HG02852 (cell line): ENCODE measurements at regions not wholly inside any gene's neighbourhood (a gene's known extent, or its start where the extent isn't known, plus 50 kb on each side); places are given as distances from the start of the nearest gene placed in this dataset.

Source experiments
- ATAC-seq: cut with Tn5 transposase; IDR thresholded peaks from one replicate; pipeline ENCODE4 v1.9.1; 2021; ENCODE audit warnings: mild to moderate bottlenecking, moderate library complexity; ENCODE audit not compliant: unreplicated experiment

DNA sequence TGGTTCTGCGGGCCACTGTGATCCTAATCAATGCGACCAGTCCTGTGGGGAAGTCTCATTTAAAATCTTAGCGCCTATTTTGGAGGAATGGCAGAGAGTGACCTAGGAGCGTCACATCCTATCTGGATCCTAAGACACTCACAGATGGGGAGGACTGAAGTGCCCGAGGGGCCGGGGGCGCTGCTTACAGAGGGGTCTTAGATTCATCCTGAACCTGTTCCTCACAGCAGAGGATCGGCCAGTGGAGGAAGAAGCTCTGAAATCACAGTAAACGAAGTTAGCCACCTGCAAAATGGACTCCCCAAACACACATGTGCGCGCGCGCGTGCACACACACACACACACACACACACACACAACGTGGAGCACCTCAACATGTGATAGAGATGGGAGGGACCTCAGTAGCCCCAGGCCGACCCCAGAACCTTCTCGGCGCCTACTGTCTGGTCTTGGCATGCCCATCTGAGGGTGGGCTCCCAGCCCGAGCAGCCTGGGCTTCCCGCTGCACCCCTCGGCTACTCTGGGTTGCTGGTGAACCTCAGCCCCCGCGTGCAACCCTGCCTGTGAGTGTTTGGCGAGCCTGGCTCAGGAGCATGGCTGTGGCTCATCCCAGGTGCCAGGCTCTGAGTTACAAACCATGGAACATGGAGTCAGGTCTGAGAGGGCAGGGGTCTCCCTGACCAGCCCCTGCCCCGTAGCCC, 613.3 kb downstream of the TBC1D22A start:
- ATAC-seq = no peak

DNA sequence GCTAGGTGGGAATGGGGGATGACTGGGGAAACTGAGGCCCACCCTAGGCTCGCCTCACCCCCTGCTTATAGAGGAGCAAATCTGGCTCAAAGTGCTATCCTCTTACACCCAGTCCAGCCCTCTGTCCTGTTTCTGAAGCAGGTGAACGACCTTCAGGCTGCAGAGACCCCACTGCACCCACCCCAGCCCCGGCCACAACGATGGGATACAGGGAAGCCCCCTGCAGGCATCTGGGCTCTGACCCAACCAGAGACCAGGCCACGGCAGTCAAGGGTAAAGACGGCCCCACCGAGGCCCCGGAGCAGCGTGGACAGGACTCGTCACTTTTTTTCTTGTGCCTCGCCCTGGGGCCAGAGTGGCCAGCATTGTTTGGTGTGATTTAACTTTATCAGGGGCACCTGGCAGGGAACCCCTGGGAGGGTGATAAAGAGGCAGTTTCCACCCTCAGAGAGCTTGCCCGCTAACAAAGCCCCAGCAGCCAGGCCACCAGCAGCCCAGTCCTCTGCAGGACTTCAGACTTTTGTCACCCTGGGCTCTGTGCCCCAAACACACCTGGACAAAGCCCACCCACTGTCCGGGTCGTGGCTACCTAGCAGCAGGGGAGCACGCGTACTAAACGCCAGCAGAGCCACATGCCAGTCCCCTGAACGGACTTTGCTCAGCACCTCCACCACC, 612.6 kb downstream of the TBC1D22A start:
- ATAC-seq = no peak

DNA sequence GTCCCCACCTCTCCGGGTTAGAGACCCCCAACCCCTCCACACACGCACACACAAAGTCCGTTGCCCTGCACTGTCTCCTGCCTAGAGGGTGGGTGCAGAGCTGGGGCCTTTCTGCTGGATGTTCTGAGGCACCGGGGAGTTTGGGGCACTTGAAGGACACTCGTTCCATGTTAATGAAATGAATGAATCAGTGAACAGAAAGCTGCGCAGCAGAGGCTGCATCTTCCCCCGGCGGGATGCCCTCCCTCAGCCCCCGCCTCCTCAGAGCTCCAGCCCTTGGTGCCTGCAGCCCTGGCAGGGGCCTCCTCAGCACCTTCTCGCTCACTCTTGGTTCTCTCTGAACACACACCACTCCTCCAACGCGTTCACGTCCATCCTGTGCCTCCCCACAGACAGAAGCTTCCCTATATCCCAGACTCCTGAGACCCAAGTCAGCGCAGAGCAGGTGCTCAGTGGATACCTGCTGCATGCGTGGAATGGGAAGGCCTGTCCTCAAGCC, 611.9 kb downstream of the TBC1D22A start:
- ATAC-seq = no peak

DNA sequence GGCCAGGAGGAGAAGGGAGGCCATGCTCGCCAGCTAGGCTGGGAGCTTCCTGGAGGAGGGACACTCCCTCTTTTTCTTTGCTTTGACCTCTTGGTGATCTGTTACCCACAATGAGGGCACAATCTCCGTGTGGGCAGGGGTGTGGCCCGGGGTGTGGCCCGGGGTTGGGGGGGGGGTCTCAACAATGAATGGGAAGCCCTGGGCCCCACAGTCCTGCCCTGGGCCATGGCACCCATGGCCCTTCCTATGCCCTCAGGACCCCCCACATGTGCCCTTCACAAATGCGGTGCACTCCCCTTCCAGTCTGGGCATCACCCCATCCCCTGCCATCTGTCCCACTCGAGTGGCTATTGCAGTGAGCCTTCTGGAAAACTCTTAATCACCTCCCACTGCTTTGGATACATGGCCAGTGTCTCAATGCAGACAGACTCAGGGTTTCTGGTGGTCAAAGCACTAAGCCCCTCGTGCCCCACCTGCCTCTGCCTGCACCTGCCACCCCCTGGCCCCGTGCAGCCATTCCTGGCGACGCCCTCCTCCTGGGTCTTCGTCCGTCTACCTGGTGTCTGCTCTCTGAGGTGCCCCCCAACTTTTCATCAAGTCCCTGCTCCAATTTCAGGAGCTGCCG, 611.3 kb downstream of the TBC1D22A start:
- ATAC-seq = no peak

DNA sequence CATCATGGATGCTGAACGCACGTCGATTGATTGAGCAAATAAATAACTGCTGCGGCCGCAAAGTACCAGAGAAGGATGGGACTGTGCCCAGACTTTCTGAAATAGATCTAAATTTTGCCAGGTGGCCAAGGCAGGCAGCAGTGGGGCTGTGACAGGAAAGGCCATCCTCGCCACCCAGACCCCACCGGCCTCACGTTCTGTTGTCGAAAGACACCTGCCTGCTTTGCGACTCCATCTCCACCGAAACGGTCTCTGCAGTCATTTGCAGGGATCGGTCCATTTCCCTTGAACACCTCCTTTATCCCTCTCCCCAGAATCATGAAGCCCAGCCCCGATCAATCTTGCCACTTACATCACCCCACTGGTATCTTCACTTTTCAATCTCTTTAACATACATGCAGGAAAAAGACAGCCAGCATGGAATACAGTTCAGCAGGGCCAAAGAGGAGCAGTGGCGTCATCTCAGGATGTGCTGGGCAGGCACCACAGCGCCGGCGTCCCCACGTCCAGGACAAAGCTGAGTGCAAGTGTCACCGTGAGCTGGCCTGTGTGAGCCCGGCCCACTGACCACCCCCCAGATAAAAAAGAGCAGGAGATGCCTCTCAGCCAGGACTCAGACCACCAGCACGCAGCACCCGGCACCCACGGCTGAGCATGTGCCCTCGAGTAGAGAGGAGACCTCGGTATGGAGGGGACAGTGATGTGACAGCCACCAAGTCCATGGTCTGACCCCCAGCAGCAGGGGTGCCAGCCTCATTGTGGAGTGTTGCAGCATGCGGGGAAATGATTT, 610.3 kb downstream of the TBC1D22A start:
- ATAC-seq = no peak

DNA sequence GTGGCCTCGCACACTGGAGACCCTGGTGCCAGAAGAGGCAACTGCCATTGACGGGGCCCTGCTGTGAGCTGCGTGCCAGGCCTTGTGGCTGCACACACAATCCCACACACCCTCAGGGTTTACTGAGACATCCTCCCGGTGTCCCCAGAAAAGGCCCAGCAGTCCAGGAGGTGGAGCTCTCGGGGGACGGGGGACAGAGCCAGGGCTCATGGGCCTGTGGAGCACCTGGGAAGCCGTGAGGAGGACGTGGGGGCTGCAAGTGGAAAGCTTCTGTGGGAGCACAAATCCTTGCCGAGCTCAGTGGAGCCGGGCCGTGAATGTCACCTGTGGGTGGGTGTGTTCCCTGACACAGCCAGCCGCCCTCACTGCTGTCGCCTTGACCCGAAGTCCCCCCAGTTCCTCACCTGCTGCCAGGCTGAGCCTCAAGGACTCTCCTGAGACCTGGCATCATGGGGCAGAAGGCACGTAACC, 609.7 kb downstream of the TBC1D22A start:
- ATAC-seq = no peak

DNA sequence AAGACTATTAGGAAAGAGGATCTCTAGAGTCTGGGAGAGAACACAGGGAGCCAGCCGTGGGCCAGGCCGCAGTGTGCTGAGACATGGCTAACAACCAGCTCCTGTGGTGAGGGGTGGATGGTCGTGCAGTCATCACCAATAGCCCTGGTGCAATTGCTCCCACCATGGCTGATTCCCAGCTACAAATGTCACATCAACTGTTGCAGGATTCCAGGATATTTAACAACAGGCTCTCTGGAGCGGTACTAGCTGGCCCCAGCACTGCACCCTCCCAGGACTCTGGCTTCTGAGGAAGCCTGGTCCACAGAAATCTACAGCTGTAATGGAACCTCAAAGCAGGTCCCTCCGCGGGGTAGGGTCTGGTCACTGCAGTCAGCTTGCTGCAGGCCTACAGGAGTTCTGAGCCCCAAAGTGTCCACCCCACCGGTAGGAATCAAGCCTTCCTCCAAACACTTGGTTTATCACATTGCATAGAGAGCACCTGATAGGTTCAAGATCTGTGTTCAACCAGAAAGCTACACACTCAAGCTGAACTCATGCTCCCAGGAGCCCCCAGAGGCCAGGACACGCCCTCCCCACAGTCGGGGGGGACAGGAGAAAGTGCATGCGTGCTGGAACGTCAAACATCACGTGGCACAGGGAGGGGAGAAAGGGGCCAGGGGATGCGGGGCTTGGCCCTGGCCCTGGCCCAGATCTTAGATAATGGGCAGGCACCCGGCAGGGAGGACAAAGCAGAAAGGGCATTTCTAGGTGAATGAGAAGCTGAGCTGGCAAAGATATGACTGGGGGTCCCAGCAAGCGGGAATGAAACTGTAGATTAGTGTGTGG, 609.0 kb downstream of the TBC1D22A start:
- no peak for ATAC-seq

DNA sequence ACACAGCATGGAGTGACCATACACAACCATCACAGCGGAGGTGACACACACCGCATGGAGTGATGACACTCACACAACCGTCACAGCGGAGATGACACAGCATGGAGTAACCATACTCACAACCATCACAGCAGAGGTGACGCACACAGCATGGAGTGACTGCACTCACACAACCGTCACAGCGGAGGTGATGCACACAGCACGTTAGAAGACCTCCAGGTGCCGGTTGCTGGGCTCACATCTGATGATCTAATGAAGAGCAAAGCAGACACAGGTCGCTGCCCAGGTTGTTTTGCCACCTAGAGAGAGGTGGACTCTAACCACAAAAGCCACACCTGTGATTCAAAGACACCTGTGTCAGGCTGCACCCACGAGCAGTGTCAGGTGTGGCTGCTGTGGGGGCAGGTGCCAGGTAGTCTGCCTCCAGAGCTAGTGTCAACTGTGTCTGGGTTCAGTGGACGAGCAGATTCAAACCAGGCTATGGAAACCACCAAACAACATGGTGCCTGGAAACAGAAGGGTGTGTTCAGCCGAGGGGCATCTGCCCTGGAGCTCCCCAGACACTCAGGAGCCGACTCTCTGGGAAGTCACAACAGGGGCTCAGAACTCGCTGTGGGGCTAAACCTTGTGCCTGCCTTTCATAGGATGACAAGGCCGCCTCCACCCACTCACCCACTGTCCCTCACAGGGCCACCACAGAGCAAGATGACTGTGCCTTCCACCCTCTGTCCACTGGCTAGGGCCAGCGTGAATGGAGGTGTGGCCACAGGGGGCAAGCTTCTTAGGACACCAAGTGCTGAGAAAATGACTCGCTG, 608.2 kb downstream of the TBC1D22A start:
- ATAC-seq = no peak

DNA sequence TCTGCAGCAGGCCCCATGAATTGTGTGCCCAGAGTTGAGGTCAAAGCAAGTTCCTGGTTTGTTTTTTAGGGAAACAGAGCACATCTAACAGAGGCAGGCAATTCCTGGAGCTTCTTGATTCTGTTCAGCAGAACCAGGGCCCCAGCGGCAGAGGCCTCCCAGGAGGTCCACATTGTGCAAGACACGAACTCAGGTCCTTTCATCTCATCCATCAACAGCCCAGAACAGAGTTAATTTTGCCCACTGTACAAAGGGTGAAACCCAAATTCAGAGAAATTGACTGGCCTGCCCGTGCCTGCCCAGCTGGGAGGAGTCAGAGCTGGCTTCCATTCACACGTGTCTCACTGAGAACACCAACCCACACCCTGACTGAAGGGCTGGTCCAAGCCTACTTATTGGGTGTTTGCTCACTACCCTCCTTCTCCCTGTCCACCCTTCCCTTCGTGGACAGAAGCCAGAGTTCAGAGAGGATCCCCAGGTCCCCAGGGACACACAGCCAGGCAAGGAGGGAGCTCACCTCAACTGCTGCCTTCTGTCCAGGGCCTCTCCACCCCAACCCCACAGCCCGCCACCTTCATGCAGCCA, 607.1 kb downstream of the TBC1D22A start:
- ATAC-seq = no peak

DNA sequence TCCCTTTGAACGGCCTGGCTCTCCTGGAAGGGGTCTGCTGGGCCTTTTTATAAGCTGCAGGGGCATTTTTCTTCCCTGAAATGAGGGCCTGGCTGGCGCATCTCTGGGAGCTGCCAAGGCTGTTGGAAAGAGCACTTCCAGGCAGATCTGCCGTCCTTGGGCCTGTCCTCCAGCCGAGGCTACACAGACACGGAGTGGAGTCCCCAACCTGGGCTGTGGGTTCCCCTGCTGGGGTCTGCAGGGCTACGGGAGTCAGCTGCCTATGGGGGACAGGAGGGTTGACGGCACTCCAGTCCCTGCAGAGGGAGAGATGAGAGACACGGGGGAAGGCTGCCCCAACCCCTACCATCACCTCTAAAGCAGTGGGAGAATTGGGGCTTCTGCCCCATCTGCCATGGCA, 606.6 kb downstream of the TBC1D22A start:
- no peak for ATAC-seq

DNA sequence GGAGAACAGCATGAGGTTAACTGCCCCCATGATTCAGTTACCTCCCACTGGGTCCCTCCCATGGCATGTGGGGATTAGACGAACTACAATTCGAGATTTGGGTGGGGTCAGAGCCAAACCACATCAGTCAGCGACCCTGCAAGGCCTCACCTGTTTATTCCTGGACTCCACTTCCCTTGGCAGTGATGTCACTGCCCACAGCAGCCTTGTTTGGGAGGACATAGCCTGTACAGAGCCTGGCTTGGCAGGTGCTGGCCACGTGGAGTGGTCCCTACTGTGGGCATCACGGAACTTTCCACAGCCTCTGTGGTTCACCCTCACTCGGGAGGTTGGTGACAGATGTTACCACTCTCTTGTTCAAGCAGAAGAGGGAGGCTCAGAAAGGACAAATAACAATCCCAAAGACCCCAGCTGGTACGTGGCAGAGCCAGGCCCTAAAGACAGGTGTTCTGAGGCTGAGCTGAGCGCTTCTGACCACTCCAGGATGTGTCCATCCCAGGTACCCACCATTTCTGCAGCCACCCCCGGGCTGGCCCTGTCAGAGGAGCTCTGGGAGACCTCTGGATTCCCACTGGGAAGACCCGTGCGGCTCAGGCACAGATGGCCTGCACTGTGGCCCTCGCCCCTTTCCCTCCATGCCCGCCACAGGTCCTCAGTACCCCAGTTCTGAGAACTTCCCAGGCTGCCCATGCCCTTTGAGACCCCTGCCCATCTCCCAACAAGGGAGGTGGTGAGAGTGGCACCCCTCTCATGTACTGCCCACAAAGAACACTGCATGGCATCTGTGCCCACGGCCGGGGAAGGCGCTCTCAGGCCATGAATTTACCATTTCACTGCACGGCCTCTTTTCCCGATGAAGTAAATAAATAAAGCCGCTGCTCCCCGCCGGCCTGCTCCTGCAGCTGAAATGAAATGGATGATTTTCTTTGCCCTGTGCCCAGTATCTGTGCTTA, 605.8 kb downstream of the TBC1D22A start:
- no peak for ATAC-seq

DNA sequence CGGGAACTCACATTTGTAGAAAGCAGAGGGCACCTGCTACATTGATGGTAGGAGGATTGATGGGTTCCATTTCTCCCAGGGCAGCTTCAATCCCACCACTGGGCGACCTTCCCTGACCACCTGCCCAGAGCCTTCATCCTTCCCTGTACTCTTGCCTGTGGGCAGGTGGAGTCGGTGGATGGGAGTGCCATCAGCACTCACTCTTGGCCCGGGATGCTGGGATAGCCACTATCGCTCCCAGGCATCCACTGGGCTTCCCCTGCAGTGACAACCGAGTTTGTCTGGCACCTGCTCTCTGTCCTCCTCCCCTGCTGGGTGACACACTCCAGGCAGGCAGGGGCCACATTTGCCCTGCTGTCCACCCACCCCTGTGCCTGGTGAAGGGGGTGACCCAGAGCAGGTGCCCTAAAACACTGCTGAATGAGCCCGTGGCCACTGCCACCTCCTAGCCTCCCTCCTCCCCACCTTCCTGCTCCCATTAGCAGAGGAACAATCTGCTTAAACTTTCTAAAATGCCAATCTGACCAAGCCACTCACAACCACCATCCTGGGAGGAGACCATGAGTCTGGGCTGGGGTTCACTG, 604.7 kb downstream of the TBC1D22A start:
- ATAC-seq = no peak

DNA sequence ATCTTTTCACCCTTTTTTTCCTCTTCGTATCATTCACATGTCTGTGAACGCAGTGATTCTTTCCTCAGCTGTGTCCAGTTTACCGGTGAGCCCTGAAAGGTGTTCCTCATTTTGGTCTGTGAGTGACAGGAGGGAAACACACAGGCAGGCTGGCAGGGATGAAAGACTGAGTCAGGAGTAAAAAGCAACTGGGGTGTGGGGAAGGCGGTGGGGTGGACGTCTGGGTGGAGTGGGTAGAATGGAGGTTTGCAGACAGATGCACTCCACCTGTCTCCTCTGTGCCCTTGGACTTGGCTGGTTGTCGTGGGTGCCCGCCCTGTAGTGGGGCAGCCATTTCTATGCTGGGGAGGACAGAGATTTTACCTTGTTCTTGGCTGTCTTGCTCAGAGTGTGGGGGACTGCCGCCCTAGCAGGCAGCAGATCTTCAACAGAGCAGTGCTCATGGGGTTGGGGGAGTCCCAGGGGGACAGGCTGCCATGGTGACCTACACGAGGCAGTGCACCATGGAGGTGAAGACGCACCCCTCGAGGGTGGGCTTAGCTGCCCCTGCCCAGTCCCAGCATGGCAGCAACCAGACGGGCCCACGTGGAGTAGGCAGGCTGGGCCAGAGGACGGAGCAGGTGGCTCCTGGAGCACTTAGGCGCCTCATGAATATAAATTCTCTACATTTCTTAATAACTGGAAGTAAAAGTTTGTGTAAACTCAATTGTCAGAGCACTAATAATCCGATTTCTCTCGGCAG, 603.7 kb downstream of the TBC1D22A start:
- no peak for ATAC-seq

DNA sequence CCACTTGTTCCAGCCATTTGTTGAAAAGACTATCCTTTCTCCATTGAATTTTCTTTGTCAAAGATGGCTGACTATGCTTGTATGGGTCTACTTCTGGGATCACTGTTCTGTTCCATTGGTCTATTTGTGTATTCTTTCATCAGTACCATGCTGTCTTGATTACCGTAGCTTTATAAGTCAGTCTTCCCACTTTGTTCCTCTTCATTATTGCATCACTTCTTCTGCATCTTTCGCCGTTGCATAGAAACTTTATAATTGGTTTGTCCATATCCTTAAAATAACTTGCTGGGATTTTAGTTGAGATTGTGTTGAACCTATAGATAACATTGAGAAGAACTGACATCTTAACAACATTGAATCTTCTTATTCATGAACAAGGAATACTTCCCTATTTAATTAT, 598.8 kb downstream of the TBC1D22A start:
- no peak for ATAC-seq

DNA sequence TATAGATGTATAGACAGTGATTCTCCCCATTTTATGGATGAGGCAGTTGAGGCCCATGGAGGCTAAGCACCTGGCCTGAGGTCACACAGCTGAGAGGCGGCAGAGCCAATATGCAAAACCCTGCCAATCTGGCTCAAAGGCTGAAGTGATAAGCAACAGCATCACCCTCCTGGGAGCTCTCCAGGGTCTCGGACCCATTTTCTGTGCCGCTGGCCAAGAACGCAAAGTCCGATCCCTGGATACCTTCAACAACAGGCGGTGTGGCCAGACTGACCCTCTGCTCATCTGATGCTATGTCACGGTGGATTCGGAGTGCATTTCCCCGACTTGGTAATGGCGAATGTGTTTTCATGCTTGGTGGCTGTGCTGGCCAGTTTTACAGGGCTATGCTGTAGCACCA, 595.0 kb downstream of the TBC1D22A start:
- no peak for ATAC-seq

DNA sequence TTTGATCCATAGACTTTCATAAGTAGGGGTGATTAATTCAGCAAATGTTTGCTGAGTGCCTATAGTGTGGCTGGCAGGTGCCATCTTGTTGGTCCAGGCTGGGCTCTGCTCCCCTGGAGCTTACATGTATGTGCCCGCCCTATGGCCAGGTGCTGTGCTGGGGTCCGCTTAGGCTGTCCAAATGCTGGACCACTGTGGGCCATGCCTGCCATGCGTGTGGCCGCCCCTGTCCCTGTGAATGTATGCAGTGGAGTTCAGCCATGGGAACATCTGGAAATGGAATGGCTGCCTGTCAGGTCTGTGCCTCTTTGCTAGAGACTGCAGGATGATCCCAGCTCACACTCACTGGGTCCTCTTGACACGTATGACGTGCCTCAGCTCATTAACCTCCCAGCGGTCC, 594.6 kb downstream of the TBC1D22A start:
- no peak for ATAC-seq

DNA sequence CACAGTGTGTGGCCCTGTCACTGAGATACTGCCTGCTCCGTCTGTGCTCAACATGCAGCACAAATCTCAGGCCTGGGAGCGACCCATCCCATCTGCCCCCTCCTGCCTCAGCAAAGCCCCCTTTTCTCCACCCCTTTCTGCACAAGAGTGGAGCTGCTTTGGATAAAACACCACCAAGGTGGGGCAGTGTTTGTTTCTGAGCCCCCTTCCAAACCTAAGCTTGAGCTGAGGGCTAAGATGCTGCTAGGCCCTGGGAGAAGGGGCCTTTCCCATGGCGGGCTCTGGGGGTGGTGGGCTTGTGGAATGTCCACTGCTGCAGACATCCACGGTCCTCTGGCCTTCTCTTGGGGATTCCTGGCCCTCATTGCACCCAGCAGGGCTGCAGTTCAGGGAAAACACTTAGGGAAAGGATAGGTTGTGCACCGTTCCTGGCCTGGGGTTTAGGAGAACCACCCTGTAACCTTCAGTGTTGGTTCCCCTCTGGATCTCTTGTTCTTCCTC, 594.1 kb downstream of the TBC1D22A start:
- ATAC-seq = no peak
